RPMI7951 (cell line): ENCODE measurements at regions not wholly inside any gene's neighbourhood (a gene's known extent, or its start where the extent isn't known, plus 50 kb on each side); places are given as distances from the start of the nearest gene placed in this dataset.

Experiments used
- DNase-seq: peaks from one replicate; pipeline ENCODE4 v3.0.0-alpha.2; 2012; ENCODE audit warnings: low read depth

- DNase-seq: no peak
Observed at GRCh38 chr16:54477714-54478113, 191.1 kb upstream of the IRX3 start.

- DNase-seq: no peak
Observed at GRCh38 chr16:54475019-54475601, 188.5 kb upstream of the IRX3 start.

- no peak for DNase-seq
Observed at GRCh38 chr16:54473226-54473993, 186.8 kb upstream of the IRX3 start.

- no peak for DNase-seq
Observed at GRCh38 chr16:54467398-54467797, 180.8 kb upstream of the IRX3 start.

- DNase-seq: no peak
Observed at GRCh38 chr16:54466233-54466632, 179.6 kb upstream of the IRX3 start.

- DNase-seq: no peak
Observed at GRCh38 chr16:54465063-54465462, 178.5 kb upstream of the IRX3 start.

GRCh38 chr16:54462771-54463170 lies 176.2 kb upstream of the IRX3 start:
- peak; percentile 37 for DNase-seq

GRCh38 chr16:54462151-54462651 lies 175.6 kb upstream of the IRX3 start:
- DNase-seq: peak; percentile 40

- peak; percentile 6 for DNase-seq
Observed at GRCh38 chr16:54460263-54460860, 173.8 kb upstream of the IRX3 start.

- DNase-seq: peak; percentile 78
Observed at GRCh38 chr16:54459509-54460262, 173.1 kb upstream of the IRX3 start.

- DNase-seq: no peak
Observed at GRCh38 chr16:54458923-54459322, 172.3 kb upstream of the IRX3 start.

GRCh38 chr16:54456291-54456690 lies 169.7 kb upstream of the IRX3 start:
- DNase-seq: no peak

- no peak for DNase-seq
Observed at GRCh38 chr16:54455030-54455725, 168.6 kb upstream of the IRX3 start.

GRCh38 chr16:54454616-54455015 lies 168.0 kb upstream of the IRX3 start:
- no peak for DNase-seq

GRCh38 chr16:54453871-54454270 lies 167.3 kb upstream of the IRX3 start:
- DNase-seq: no peak

- peak; percentile 94 for DNase-seq
Observed at GRCh38 chr16:54447576-54448440, 161.2 kb upstream of the IRX3 start.

- peak; percentile 92 for DNase-seq
Observed at GRCh38 chr16:54446639-54447038, 160.1 kb upstream of the IRX3 start.

GRCh38 chr16:54444851-54445458 lies 158.4 kb upstream of the IRX3 start:
- DNase-seq: peak; percentile 65

GRCh38 chr16:54443839-54444238 lies 157.3 kb upstream of the IRX3 start:
- no peak for DNase-seq

- no peak for DNase-seq
Observed at GRCh38 chr16:54443352-54443751, 156.8 kb upstream of the IRX3 start.
